Islet of Langerhans (tissue), 1 donor: ENCODE measurements at regions not wholly inside any gene's neighbourhood (a gene's known extent, or its start where the extent isn't known, plus 50 kb on each side); places are given as distances from the start of the nearest gene placed in this dataset.
"Not testable (repeated sequence)": the region's sequence is repeated elsewhere in the genome, so short reads cannot be mapped to it uniquely, and the experiment has no call there.

Experiments
- FAIRE-seq: peaks from one replicate; lab custom pipeline; 2011; peaks lifted over from hg19 to GRCh38; lab: Jason Lieb, UNC

DNA sequence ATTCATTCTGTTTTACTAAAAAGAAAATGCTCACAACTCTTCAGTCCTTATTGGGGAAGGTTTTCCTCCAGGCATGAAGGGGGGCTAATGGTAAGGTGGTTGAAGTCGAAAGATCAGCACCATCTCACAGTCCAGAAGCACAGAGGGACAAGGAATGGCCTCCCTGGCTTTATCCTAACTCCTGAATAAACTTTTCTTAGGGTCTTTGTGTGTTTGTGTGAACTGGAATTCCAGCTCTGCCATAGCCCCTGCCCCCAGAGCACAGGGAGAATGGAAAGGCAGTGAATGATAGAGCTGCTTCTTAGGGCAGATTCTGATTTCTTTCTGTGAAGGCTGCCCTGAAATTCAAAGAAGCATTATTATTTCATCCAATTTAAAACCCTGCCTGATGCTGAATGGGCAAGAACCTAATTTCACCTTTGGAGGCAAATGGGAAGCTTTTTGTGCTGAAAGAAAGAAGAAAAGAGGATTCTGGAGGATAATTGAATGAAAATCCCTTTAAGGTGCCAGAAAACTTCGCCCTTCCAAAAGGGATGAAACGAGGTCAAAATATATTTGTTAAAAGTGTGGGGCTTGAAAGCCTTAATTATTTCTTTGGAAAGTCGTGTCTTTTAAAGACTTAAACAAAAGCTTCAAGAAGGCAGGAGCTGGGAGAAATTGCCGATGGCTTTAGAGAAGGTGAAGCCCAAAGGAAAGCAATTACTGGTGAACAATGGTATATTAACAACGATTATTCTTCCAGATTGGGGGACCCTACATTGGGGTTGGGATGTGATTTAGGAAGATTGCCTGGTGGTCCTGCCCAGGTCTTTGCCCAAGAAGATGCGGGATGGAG is 259.9 kb upstream of the RGMA start:
- no peak for FAIRE-seq

DNA sequence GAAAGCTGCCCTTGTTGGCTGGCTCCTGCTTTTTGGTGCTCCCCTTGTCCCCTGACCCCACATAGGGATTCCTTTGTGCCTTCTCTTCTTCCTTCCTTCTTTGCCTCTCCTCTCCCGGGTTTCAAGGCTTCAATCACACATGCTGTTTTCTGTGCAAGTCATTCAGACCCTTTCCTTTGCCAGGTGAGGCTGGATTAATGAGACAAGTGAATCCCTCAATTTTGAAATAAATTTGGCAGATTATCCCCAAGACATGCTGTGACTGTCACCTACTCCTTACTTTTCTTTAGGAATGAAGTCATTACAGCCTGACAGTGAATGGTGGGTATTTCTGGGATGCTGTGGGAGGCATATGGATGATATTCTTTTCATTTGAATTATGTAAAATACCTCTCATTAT is 259.0 kb upstream of the RGMA start:
- FAIRE-seq, result no peak

DNA sequence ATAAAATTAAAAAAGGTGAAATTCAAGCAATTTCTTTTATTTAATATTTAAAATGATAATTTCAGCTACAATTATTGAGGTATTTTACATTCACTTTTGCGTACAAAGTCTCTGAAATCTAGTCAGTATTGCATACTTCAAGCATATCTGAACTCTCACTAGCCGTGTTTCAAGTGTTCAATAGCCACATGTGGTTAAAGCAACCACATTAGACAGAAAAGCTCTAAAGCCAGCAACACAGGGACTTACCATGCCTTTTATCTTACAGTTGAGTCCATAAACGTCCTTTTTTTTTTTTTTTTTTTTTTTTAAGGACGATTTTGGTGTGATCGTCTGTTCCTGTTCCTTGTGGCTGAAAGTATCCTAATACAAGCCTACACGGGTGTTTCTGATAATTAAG is 257.0 kb upstream of the RGMA start:
- FAIRE-seq, result no peak

DNA sequence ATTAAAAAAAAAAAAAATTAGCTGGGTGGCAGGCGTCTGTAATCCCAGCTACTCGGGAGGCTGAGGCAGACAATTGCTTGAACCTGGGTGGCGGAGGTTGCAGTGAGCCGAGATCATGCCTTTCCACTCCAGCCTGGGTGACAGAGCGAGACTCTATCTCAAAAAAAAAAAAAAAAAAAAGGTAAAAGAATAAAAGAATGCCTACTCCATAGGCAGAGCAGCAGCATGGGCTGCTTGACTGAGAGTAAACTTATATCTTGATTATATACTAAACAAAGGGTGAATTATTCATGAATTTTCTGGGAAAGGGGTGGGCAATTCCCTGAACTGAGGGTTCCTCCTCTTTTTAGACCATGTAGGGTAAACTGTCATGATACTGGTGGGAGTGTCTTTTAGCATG is 254.4 kb upstream of the RGMA start:
- FAIRE-seq, result not testable (repeated sequence)

DNA sequence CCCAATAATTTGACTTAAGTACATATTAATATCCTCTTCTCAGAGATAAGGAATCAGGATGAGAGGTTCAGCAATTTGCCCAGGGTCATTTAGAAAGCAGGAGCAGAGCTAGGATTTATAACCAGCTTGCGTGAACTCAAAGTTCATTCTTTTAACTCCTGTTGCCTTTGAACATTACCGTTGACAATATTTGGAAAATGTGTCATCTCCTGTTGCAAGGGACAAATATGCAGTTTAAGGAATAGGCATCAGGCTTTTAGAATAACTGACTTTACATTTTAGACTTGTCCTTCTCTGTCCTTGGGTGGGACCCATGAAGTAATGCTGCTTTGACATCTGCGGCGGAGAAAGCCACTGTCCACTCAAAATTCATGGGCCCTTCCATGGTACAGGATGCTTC is 252.2 kb upstream of the RGMA start:
- no peak for FAIRE-seq

DNA sequence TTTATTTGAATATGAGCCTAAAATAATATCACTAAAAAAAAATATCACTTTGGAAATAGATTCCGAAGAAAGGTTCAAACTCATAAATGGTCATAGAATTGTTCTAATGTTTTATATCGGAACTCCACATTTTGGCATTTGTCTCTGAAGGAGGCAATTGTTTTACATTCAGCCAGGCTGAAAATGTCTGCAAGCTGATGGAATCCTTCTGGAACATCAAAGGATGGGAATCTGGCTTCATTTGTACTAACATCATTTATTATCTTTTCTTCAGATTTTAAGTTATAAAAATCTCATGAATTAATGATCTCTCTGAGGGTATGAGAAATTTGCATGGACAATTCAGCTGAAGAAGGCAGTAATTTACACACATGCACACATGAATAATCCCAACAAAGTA is 251.4 kb upstream of the RGMA start:
- FAIRE-seq, result no peak

DNA sequence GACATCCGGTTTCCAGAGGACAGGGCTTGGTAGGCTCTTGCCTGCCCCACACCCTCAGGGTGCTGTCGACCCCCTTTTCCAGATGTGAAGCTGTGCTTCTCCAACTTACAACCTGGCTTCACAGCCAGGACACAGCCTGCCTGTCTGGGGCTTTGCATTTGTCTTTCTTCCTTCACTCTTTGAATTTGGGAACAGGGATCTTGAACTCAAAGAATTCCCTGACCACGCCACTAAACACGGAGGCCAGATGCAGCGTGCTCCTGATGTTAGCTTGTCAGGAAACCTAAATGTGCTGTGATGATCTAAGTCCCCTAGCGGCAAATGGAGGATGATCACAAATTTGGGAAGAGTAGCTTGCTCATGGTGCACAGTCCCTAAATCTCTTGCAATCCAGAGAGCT is 244.8 kb upstream of the RGMA start:
- no peak for FAIRE-seq

DNA sequence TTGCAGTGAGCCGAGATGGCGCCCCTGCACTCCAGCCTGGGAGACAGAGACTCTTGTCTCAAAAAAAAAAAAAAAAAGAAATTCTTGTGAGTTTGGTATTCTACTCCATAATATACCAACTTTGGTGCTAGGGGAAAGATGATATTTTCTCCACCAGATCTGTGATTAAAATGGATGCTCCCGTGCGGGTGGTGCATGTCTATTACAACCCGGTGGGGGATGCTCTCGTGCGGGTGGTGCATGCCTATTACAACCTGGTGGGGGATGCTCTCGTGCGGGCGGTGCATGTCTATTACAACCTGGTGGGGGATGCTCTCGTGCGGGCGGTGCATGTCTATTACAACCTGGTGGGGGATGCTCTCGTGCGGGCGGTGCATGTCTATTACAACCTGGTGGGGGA is 244.1 kb upstream of the RGMA start:
- FAIRE-seq, result not testable (repeated sequence)

DNA sequence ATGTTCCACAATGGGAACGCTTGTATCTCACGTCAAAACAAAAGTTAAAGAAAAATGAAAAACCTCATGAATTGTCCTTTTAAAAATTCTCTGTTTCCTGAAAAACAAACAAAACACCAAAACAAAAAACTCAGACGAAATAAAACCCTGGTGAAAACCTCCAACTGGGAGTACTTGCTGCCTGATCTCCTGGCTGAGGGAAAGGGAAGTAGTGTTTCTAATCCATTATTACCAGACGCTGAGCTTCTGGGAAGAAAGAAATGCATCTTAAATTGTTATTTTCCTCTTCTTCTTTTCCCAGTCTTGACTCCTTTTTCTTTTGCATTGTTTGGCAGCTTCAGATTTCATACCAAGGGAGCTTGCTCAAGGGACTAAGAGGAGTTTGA is 243.2 kb upstream of the RGMA start:
- FAIRE-seq, result no peak

DNA sequence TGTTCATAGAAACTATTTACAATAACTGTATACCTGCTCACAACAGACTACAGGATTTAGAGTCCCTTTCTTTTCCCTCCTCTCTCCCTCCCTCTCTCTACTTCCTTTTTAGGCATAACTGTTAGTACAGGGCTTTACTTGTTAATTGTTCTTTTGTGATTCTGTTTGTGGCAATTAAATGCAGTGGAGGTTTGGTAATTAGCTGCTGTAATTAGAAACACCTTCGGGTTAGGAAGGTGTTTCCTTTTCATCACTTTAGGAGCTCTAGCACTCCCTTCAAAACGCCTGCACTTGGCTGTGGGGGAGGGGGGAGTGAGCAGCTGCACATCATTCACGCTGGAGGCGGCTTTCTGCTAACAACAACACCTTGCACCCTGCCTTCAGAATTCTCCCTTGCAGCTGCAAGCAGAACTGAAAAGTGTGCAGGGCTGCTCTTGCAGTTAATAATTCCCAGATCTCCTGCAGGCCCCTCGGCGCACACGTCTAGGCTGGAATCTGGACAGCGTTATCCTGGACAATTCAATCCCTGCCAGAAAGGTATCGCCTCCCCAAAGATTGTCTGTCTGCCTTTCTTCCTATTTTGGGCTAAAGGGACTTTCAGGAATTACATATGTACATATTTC is 242.6 kb upstream of the RGMA start:
- FAIRE-seq, result no peak

DNA sequence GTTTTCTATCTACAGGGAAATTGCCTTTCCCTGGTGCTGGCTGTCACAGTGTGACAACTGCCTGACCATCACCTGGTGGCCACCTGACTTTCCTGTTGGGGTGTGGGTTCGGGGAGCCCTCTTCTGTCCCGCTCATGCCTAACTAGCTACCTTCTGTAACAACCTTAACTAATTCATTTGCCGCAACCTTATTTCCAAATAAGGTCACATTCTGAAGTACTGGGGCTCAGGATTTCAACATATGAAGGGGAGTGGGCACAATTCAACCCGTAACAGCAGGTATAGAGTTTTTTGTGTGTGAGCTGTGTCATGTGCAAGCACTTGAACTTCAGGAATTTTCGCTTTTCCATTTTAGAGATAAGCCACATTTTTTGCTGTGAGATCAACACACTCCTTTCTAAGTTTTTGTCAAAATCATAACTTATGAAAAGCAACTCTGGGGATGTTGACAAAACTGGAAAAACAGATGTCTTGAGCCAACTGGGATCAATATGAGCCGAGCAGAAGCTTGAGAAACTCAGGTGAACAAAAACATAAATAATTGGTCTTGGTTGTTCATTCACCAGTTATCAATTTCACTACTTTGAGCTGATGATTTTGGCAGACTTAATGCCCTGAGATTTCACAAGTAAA is 242.0 kb upstream of the RGMA start:
- FAIRE-seq, result no peak

DNA sequence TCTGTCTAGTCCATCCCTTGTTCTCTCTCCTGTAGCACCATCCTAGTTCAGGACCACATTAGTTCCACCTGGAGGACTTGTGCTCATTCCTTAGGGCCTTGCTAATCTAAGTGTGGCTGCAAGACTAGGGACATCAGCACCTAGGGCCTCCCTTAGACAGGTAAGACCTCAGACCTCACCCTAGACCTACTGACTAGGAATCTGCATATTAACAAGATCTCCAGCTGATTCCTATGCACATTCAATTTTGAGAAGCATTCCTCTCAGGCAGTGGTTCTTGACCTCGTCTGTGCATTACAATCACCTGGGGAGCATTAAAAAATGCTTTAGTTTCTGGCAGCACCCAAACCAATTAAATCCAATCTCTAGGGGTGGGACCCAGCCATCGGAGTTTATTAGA is 238.4 kb upstream of the RGMA start:
- no peak for FAIRE-seq

DNA sequence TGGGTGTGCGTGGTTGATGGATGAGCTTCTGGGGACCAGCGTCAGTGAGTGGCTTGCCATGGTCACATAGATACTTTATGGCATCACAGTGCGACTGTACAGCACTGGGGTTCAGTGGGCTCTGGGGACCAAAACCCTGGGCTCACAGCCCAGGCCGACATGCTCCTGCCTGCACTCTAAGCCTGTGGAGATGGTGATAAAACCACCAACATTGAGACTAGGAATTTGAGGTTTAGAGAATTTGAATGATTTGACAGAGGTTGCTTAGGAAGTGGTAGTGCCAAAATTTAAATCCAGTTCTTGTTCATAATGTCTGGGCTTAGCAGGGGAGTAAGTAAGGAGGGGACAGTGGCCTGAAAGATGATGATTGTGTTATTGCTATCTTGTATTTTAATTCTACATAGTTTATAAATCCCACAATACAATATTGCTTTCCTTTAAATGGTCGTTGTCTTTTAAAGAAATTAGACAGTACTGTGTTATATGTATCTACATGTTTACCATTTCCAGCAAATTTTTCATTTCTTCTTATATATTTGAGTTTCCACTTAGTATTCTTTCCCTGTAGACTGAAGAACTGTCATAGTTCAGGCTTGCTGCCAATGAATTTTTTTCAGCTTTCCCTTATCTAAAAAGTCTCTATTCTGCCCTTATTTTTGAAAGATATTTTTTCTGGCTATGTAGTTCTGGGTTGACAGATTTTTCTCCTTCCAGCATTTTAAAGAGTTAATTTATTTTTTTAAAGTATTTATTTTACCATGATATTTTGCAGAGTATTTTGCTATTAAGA is 235.4 kb upstream of the RGMA start:
- no peak for FAIRE-seq

DNA sequence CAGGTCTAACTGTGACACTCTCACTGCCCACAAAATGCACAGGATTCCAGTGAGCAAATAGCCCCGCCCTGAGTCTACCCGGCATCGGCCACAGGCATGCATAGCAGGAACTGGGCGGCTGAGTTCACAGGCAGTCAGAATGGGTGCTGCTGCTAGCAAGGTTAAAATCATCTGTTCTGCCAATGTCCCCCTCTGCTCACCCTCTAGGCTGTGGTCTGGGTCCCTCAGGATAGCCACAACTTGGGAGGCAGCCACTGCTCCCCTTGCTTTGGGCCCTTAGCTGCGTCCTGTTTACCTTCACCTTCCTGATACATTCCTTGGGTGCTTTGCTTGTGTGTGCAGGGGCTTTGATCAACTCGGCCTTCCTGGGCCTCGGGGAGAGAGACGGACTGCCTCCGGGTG is 232.9 kb upstream of the RGMA start:
- no peak for FAIRE-seq

DNA sequence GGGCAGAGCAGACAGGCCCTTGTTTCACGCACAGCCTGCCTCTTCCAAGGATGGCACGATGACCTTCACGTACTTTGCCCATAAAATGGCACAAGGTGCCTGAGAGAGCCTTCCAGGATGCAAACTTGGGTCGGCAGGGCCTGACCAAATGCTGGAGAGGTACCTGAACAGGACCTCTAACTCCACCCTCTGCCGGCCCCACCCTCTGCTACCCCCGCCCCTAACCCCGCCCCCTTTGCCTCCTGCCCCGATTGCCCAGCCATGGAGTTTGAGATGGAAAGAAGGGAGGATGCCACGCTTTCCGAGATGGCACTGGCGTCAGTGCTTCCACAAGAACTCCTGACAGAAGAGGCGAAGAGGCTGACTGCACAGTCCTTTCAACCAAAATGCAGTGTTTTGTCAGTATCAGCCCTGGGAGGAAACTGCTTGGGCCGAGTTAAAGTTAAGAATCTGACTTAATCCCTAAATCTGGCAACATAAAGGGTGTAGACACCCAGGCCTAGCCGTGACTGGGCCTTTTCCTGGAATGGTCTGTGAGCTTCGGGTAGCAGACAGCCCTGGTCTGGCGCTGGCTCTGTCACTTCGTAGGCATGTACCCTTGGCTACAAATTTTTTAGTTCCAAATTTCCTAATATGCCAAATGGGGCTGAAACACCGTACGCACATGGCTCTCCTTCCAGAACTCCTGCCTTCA is 230.3 kb upstream of the RGMA start:
- FAIRE-seq, result no peak

DNA sequence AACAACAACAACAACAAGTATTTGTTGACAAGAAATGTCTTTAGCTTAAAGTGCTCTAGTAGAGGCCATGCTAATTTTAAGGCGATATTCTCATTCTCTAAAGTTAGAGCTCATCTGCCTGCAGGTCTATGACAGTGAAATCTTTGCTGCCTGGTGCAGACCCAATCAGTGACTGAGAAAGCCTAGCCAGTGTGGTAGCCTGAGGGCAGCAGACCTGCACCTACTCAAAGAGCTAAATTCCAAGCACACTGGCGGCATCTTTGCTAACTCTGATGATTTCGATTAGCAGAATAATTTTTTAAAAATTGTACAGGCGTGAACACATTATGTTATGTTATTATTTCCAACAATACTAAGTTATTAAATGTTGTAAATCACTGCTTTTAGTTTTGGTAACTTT is 228.8 kb upstream of the RGMA start:
- FAIRE-seq, result no peak

DNA sequence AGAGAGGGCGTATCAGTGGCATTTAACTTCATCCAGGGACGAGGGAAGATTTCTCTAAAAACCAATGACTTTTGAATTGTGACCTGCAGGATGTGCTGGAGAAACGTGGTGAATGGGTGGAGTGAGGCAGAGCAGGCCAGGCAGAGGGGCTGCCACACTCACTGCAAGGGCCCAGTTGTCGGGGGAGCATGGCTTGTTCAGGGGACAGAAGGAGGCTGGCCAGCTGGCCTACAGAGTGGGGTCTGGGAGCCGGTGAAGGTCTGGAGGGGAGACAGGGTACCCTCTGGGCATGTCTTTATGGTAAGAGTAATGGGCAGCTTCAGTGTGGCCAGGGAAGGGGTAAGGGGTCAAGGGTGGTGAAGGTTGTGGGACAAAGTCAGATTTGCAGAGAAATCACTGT is 225.2 kb upstream of the RGMA start:
- FAIRE-seq, result no peak

DNA sequence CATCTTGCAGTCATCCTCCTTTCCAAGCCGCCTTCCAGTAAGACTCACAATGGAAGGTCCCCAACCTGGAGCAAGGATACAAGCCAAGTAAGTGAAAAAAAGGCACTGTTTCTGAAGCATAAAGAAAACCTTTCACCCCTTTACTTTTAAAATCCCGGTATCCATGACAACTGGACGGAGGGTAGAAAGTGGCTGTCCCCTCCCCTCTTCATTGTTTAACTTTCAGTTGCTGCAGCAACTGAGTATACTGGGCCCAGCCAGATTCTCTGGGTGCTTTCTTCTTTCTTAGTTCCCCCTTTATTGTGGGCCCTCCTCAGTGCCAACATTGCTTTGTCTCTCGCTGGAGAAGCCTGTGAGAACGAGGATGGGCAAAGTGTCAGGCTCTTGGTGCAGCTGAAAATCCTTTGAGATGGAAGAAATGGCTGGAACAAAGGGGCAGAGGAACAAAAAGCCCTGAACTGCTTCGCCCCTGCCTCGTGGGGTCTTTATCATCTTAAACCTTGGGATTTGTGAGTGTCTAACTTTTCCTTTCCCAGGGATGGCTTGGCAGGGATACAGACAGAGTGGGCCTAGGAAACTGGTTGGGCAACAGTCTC is 224.0 kb upstream of the RGMA start:
- no peak for FAIRE-seq

DNA sequence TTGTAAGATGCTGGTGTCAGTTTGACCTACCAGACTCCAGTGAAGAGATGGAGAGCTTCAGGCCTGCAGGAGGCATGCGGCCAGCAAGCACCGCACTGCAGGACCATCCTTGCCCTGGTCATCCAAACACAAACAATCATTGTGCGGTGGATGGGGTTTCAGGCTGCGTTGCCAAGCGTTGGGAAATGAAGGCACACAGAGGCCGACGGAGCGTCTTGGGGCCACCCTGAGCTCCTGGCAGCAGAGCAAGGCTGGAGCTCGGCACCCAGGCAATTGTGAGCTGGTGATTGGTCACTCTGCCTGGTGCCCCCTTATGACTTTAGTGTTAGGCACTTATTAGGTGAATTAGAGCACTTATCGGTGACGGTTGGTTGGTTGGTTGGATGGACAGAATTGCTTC is 222.6 kb upstream of the RGMA start:
- FAIRE-seq, result no peak

DNA sequence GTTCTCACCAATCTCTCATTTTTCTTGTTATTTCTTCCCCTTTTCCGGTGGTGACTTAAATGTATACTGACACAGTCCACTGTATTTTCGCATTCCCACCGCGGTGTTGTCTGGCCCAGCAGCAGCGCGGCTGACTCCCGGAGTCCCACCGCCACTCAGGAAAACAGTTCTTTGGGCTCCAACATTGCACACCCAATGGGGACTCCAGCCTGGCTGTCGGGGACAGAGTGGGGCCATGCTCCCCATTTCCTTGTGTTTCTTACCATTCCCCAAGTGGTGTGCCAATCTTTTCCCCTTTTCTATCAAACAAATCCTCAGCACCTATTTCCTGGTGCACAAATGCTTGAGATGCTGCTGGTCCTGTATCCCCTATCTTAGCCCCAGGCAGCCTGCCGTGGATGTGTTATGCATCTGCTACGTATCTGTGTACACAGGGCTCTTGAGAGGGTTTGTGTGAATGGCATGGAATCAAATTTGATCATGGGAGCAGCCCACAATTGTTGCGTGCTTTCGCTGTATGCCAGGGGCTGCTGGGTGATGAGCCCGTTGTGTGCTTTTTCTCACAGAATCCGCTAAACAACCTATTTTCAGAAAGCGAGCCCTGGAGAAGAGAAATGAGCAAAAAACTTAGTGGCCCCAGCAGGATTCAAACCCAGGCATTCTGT is 219.1 kb upstream of the RGMA start:
- no peak for FAIRE-seq

DNA sequence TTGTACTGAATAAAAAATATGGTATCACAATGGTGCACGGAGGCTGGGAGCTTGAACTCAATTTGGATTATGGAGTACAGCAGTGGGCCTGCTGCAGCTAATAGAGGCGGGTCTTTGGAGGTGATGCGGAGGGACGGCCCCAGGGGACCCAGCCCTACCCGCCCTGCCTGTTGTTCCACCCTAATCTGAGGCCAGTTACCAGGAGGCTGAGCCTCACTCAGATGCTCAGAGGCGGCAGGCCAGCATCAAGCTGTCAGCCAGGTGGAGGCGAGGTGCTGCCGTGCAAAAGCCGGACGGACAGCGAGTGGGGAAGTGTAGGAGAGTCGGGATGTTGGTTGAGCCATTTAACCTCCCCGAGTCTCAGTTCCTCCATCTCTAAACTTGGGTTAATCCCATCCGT is 218.5 kb upstream of the RGMA start:
- FAIRE-seq, result no peak
